Right atrium auricular region (tissue), 2 donors: ENCODE measurements at regions not wholly inside any gene's neighbourhood (a gene's known extent, or its start where the extent isn't known, plus 50 kb on each side); places are given as distances from the start of the nearest gene placed in this dataset.

ENCODE experiments used
- DNase-seq: peaks from one replicate; pipeline ENCODE4 v3.0.0-alpha.2; 2019; ENCODE audit warnings: low spot score
- H3K27ac ChIP-seq, 2 donors: fragments of 200-600 bp; sonication (generic); 1 replicate in 1 of 2; 2 replicates in 1 of 2; pipeline ENCODE4 v1.5.1; 2016 to 2019
- H3K27me3 ChIP-seq, 2 donors: fragments of 200-600 bp; sonication (generic); one replicate each; pipeline versions ENCODE4 v1.5.1 to v1.6.0; 2017 to 2019
- H3K36me3 ChIP-seq: fragments of 200-600 bp; sonication (generic); one replicate; pipeline ENCODE4 v1.5.1; 2016
- H3K4me1 ChIP-seq, 2 donors: fragments of 200-600 bp; sonication (generic); one replicate each; pipeline versions ENCODE4 v1.5.1 to v1.6.0; 2017 to 2019
- H3K4me3 ChIP-seq, 2 donors: fragments of 200-600 bp; sonication (generic); 1 replicate in 1 of 2; 2 replicates in 1 of 2; pipeline ENCODE4 v1.5.1; 2017 to 2019; ENCODE audit warnings: mild to moderate bottlenecking in 1 of 2, moderate library complexity in 1 of 2
- H3K9me3 ChIP-seq, 2 donors: fragments of 200-600 bp; sonication (generic); one replicate each; pipeline ENCODE4 v1.5.1; 2019
- TF ChIP-seq, protein P1 (sequence below), 2 donors: fragments of 200-600 bp; sonication (generic); IDR thresholded peaks; one replicate each; pipeline ENCODE4 v1.5.1; 2019; ENCODE audit warnings: antibody characterized with exemption in 2 of 2

DNA sequence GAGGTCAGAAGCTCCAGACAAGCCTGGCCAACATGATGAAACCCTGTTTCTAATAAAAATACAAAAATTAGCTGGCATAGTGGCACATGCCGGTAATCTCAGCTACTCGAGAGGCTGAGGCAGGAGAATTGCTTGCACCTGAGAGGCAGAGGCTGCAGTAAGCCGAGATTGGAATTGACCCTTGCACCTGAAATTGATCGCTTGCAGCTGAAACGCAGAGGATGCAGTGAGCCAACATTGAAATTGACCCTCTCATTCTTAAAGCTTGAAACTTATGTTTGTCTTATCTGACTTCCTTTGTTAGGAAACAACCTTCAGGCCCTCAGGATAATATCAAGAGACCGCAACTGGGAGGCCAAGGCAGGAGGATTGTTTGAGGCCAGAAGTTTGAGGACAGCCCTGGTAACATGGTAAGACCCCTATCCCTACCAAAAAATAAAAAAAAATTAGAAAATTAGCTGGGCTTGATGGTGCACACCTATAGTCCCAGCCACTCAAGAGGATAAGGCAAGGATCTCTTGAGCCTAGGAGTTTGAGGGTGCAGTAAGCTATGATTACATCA lies 376.6 kb upstream of the XYLT1 start:
- no peaks in the 10 kb centered on the region for H3K27me3 ChIP-seq
- no peaks in the 10 kb centered on the region for H3K4me1 ChIP-seq
- H3K4me3 ChIP-seq: no peak overlapping the region
- DNase-seq: no peak
- H3K36me3 ChIP-seq: no peaks in the 10 kb centered on the region
- no peak overlapping the region for H3K27ac ChIP-seq
- no peaks in the 10 kb centered on the region for H3K9me3 ChIP-seq
- TF ChIP-seq, protein P1, sequence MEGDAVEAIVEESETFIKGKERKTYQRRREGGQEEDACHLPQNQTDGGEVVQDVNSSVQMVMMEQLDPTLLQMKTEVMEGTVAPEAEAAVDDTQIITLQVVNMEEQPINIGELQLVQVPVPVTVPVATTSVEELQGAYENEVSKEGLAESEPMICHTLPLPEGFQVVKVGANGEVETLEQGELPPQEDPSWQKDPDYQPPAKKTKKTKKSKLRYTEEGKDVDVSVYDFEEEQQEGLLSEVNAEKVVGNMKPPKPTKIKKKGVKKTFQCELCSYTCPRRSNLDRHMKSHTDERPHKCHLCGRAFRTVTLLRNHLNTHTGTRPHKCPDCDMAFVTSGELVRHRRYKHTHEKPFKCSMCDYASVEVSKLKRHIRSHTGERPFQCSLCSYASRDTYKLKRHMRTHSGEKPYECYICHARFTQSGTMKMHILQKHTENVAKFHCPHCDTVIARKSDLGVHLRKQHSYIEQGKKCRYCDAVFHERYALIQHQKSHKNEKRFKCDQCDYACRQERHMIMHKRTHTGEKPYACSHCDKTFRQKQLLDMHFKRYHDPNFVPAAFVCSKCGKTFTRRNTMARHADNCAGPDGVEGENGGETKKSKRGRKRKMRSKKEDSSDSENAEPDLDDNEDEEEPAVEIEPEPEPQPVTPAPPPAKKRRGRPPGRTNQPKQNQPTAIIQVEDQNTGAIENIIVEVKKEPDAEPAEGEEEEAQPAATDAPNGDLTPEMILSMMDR (IDR thresholded peaks at IDR 0.05): no peak

DNA sequence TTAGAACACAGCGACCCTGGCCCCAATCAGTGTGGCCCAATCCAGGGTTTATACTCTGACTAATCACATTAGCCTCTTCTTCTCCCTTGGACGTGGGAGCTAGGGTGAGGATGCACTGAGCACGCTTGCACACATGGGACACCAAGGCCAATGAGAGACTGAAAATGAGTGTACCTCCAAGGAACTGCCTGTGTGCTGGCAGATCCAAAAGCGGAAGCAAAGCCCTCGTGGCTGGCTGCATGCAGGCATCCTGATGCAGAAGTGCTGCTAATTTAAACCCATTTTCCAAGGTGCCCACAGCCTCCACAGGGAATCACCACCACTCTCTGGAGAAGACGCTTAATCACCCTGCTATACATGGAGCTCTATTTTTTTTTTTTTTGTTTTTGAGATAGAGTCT lies 375.3 kb upstream of the XYLT1 start:
- no peaks in the 10 kb centered on the region for H3K36me3 ChIP-seq
- H3K27ac ChIP-seq: no peak overlapping the region
- TF ChIP-seq, protein P1 (IDR thresholded peaks at IDR 0.05): no peak
- H3K27me3 ChIP-seq: no peaks in the 10 kb centered on the region
- no peak overlapping the region for H3K4me3 ChIP-seq
- H3K9me3 ChIP-seq: no peaks in the 10 kb centered on the region
- no peaks in the 10 kb centered on the region for H3K4me1 ChIP-seq
- no peak for DNase-seq

DNA sequence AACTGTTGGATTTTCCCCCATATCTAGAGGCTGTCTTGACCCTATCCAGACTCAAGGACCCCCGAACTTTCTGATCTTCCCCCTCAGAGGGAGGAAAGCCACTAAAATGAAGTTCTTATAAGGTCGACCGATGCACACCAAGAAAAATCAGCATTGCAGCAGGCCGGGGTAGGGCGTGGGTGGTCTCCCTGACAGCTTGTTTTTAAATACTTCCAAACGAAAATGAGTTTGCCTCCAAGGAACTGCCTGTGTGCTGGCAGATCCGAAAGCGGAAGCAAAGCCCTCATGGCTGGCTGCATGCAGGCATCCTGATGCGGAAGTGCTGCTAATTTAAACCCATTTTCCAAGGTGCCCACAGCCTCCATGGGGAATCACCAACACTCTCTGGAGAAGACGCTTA lies 374.3 kb upstream of the XYLT1 start:
- no peaks in the 10 kb centered on the region for H3K9me3 ChIP-seq
- TF ChIP-seq, protein P1 (IDR thresholded peaks at IDR 0.05): no peak
- no peak for DNase-seq
- no peak overlapping the region for H3K27ac ChIP-seq
- H3K4me1 ChIP-seq: no peaks in the 10 kb centered on the region
- H3K27me3 ChIP-seq: no peaks in the 10 kb centered on the region
- H3K4me3 ChIP-seq: no peak overlapping the region
- no peaks in the 10 kb centered on the region for H3K36me3 ChIP-seq

DNA sequence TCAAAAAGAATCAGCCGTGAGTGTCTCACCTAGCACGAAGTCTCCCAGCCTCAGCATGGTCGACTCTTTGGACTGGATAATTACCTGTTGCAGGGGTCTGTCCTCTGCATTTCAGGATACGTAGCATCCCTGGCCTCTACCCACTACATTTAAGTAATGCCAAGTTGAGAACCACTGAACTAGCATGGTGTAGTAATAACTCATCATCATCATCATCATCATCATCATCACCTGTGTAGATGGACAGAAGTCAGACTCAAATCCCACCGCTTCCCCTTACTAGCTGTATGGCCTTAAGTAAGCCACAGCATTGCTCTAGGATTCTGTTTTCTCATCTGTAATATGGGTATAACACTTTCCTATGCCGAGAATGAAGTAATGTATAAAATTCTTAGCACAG lies 373.1 kb upstream of the XYLT1 start:
- no peaks in the 10 kb centered on the region for H3K27me3 ChIP-seq
- no peaks in the 10 kb centered on the region for H3K4me1 ChIP-seq
- no peak for DNase-seq
- no peaks in the 10 kb centered on the region for H3K36me3 ChIP-seq
- no peak overlapping the region for H3K4me3 ChIP-seq
- H3K9me3 ChIP-seq: no peaks in the 10 kb centered on the region
- H3K27ac ChIP-seq: no peak overlapping the region
- TF ChIP-seq, protein P1 (IDR thresholded peaks at IDR 0.05): no peak

DNA sequence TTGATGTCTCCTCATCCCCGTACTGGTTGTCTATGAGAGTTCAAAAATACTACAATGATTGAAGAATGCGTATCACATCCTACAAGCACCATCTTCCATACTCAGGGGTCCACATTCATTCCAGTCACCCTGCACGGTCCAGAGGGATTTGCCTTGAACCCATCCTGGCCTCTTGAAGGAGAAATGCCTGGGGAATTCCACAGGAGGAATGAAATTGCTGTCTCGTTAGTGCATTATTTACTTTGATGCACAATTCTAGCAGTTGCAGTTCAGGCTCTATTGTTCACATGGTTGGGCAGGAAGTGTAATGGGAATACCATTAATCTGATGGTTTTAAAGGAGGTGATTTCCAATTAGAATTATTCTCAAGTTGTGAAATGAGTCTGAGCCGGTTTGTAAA lies 369.1 kb upstream of the XYLT1 start:
- Histone ChIP-seq H3K9me3 (no peaks in the 10 kb centered on the region), H3K27ac (no peak overlapping the region), H3K36me3 (no peaks in the 10 kb centered on the region), H3K4me1 (no peaks in the 10 kb centered on the region), H3K4me3 (no peak overlapping the region), H3K27me3 (no peaks in the 10 kb centered on the region)
- no peak for DNase-seq
- TF ChIP-seq, protein P1 (IDR thresholded peaks at IDR 0.05): no peak

DNA sequence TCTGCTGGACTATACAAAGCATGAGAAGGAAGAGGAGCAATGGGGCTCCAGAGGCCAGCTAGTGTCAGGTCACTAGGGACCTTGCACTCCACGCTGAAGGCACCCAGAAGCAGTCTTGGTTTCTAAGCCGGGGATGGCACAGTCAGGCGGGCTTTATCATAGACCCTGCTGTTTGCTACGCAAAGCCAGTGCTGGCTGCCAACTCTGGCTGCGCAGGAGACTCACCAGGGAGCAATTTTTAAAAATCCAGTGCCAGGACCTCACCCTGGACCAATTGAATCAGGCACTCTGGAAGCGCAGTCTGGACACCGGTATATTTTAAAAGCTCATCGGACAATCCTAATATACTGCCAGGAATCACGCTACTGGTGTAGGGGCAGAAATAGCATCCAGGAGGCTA lies 368.5 kb upstream of the XYLT1 start:
- Histone ChIP-seq H3K4me1 (no peaks in the 10 kb centered on the region), H3K27me3 (no peaks in the 10 kb centered on the region), H3K36me3 (no peaks in the 10 kb centered on the region), H3K27ac (no peak overlapping the region), H3K4me3 (no peak overlapping the region), H3K9me3 (no peaks in the 10 kb centered on the region)
- DNase-seq: no peak
- TF ChIP-seq, protein P1 (IDR thresholded peaks at IDR 0.05): no peak
